HL-60 (cell line): ENCODE measurements at regions not wholly inside any gene's neighbourhood (a gene's known extent, or its start where the extent isn't known, plus 50 kb on each side); places are given as distances from the start of the nearest gene placed in this dataset.

ENCODE experiments used
- SPI1 ChIP-seq: IDR thresholded peaks from 2 replicates; pipeline ENCODE4 v1.6.1; 2012; ENCODE audit warnings: low read depth, mild to moderate bottlenecking, borderline replicate concordance
- TF ChIP-seq, protein P1 (sequence below): IDR thresholded peaks from one replicate; pipeline ENCODE4 v1.5.1; 2011; ENCODE audit warnings: low read length, control low read depth, inconsistent platforms; ENCODE audit not compliant: insufficient read depth

DNA sequence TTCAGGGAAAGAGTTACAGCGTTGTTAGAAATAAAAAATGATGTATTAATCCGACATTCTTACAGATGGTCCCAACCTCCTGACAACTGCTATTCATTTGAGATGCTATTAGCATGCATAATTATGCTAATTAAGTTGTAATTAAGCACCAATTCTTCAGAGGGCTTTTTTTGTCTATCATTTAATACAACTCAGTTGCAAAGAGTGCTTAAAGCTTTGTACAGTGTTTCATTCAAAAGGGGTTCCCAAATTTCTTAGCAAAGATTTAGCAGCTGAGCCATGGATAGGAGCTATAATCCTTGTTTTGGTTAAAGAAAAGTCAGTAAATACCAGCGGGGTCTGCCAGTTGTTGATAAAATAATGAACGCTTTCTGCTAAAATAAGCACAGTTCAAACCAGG, 150.7 kb upstream of the DYNLRB2 start:
- TF ChIP-seq, protein P1, sequence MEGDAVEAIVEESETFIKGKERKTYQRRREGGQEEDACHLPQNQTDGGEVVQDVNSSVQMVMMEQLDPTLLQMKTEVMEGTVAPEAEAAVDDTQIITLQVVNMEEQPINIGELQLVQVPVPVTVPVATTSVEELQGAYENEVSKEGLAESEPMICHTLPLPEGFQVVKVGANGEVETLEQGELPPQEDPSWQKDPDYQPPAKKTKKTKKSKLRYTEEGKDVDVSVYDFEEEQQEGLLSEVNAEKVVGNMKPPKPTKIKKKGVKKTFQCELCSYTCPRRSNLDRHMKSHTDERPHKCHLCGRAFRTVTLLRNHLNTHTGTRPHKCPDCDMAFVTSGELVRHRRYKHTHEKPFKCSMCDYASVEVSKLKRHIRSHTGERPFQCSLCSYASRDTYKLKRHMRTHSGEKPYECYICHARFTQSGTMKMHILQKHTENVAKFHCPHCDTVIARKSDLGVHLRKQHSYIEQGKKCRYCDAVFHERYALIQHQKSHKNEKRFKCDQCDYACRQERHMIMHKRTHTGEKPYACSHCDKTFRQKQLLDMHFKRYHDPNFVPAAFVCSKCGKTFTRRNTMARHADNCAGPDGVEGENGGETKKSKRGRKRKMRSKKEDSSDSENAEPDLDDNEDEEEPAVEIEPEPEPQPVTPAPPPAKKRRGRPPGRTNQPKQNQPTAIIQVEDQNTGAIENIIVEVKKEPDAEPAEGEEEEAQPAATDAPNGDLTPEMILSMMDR, result no peak
- no peak for TF ChIP-seq SPI1
